Adrenal gland (tissue), 5 donors: ENCODE measurements at regions not wholly inside any gene's neighbourhood (a gene's known extent, or its start where the extent isn't known, plus 50 kb on each side); places are given as distances from the start of the nearest gene placed in this dataset.

Source experiments
- POLR2A ChIP-seq, 2 donors: fragments of 450-650 bp; IDR thresholded peaks; one replicate each; pipeline ENCODE4 v1.6.1; 2017; ENCODE audit warnings: antibody characterized with exemption in 2 of 2, mild to moderate bottlenecking in 2 of 2, moderate library complexity in 1 of 2
- TF ChIP-seq, protein P1 (sequence below), 6 experiments: fragments of 450-650 bp in 4 of 6; fragments of 200-600 bp in 2 of 6; sonication (generic) in 1 of 6; IDR thresholded peaks; 1 replicate in 5 of 6; 2 replicates in 1 of 6; pipeline versions ENCODE4 v1.5.1 to v1.8.0; 2016 to 2021; ENCODE audit warnings: antibody characterized with exemption in 6 of 6, mild to moderate bottlenecking in 2 of 6, moderate library complexity in 1 of 6
- donor health status: DM: no; HTN: no; CAD: no.

DNA sequence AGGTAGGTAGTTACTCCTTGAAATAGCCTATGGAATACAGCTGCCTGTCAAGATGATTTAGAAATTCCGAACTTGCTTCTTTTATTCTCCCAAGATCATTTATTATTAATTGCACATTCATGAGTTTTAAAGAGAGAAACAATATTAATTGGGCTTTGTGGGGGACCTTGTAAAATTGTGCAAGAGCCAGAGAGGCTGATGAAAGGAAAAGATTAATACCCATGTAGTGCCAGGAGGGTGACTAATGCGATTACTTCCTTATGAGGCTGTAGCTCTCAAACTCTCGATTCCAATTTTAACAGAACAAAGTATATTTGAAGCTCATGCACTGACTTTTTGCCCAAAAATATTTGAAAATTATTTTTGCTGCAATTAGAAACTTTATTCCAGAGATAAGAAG, 423.8 kb upstream of the ID4 start:
- TF ChIP-seq, protein P1, sequence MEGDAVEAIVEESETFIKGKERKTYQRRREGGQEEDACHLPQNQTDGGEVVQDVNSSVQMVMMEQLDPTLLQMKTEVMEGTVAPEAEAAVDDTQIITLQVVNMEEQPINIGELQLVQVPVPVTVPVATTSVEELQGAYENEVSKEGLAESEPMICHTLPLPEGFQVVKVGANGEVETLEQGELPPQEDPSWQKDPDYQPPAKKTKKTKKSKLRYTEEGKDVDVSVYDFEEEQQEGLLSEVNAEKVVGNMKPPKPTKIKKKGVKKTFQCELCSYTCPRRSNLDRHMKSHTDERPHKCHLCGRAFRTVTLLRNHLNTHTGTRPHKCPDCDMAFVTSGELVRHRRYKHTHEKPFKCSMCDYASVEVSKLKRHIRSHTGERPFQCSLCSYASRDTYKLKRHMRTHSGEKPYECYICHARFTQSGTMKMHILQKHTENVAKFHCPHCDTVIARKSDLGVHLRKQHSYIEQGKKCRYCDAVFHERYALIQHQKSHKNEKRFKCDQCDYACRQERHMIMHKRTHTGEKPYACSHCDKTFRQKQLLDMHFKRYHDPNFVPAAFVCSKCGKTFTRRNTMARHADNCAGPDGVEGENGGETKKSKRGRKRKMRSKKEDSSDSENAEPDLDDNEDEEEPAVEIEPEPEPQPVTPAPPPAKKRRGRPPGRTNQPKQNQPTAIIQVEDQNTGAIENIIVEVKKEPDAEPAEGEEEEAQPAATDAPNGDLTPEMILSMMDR (IDR thresholded peaks at IDR 0.05) = no peak
- TF ChIP-seq POLR2A (IDR thresholded peaks at IDR 0.05) = no peak
